Neural progenitor cell (in vitro differentiated cells): ENCODE measurements at regions not wholly inside any gene's neighbourhood (a gene's known extent, or its start where the extent isn't known, plus 50 kb on each side); places are given as distances from the start of the nearest gene placed in this dataset.

Source experiments
- EZH2 ChIP-seq: fragments of 200-600 bp; sonication (generic); IDR thresholded peaks from 2 replicates; pipeline ENCODE4 v1.6.1; 2017; ENCODE audit warnings: antibody characterized with exemption, mild to moderate bottlenecking, moderate library complexity
- EZH2phosphoT487 ChIP-seq: fragments of 200-600 bp; sonication (generic); IDR thresholded peaks from 2 replicates; pipeline ENCODE4 v1.6.1; 2017; ENCODE audit warnings: antibody characterized with exemption
- TF ChIP-seq, protein P1 (sequence below): fragments of 200-600 bp; sonication (generic); IDR thresholded peaks from 2 replicates; pipeline ENCODE4 v1.5.1; 2017; ENCODE audit warnings: antibody characterized with exemption, mild to moderate bottlenecking

DNA sequence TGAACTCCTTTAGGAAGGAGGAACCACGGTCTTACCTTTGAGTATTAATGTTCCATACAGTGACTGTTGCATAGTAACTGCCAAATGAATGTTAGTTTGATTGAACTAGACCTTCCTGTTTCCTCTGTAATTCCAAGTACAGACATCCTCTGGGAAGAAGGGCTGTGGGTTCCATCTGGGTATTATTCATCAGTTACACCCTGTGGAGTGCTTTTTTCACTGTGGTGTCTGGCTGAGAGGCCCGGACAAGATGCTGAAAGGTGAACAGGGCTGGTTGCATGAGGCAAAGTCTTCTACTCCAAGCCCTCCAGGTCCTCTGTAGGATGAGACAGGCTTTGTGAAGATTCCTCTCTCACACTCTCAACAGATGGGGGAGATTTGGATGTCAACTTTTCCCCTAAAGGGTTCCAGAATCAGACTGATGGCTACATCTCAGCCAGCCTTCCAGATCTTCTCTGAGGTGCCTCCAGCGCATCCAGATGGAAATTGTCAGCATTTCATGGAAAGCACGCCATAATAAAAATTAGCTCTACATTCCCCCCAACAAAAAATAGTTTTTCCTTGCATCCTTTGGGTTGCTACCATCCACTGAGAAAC is 230.9 kb downstream of the GAS1 start:
- no peak for TF ChIP-seq EZH2phosphoT487
- TF ChIP-seq, protein P1, sequence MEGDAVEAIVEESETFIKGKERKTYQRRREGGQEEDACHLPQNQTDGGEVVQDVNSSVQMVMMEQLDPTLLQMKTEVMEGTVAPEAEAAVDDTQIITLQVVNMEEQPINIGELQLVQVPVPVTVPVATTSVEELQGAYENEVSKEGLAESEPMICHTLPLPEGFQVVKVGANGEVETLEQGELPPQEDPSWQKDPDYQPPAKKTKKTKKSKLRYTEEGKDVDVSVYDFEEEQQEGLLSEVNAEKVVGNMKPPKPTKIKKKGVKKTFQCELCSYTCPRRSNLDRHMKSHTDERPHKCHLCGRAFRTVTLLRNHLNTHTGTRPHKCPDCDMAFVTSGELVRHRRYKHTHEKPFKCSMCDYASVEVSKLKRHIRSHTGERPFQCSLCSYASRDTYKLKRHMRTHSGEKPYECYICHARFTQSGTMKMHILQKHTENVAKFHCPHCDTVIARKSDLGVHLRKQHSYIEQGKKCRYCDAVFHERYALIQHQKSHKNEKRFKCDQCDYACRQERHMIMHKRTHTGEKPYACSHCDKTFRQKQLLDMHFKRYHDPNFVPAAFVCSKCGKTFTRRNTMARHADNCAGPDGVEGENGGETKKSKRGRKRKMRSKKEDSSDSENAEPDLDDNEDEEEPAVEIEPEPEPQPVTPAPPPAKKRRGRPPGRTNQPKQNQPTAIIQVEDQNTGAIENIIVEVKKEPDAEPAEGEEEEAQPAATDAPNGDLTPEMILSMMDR, result no peak
- TF ChIP-seq EZH2, result no peak
